Hematopoietic multipotent progenitor cell treated with erythropoietin and hydrocortisone succinate and interleukin-3 and kit ligand, for 4 days (in vitro differentiated cells): ENCODE measurements at regions not wholly inside any gene's neighbourhood (a gene's known extent, or its start where the extent isn't known, plus 50 kb on each side); places are given as distances from the start of the nearest gene placed in this dataset.
"Not testable (repeated sequence)": the region's sequence is repeated elsewhere in the genome, so short reads cannot be mapped to it uniquely, and the experiment has no call there.

Experiments
- DNase-seq: peaks from one replicate; pipeline ENCODE4 v3.0.0-alpha.2; 2015

- DNase-seq: no peak
Observed at GRCh38 chr6:21773576-21773968, 180.0 kb downstream of the SOX4 start.

- DNase-seq: no peak
Observed at GRCh38 chr6:21777846-21778245, 184.3 kb downstream of the SOX4 start.

GRCh38 chr6:21780141-21780540 lies 186.6 kb downstream of the SOX4 start:
- no peak for DNase-seq

- no peak for DNase-seq
Observed at GRCh38 chr6:21780679-21781078, 187.1 kb downstream of the SOX4 start.

- no peak for DNase-seq
Observed at GRCh38 chr6:21781128-21781527, 187.6 kb downstream of the SOX4 start.

GRCh38 chr6:21785164-21785563 lies 191.6 kb downstream of the SOX4 start:
- DNase-seq: no peak

GRCh38 chr6:21791056-21791455 lies 197.5 kb downstream of the SOX4 start:
- no peak for DNase-seq

GRCh38 chr6:21791581-21791980 lies 198.0 kb downstream of the SOX4 start:
- peak; percentile 90 for DNase-seq

GRCh38 chr6:21792177-21792576 lies 198.6 kb downstream of the SOX4 start:
- no peak for DNase-seq

GRCh38 chr6:21796979-21797378 lies 203.4 kb downstream of the SOX4 start:
- DNase-seq: not testable (repeated sequence)

GRCh38 chr6:21798468-21798867 lies 204.9 kb downstream of the SOX4 start:
- no peak for DNase-seq

- DNase-seq: no peak
Observed at GRCh38 chr6:21800330-21800729, 206.8 kb downstream of the SOX4 start.

GRCh38 chr6:21800948-21801438 lies 207.4 kb downstream of the SOX4 start:
- no peak for DNase-seq

- DNase-seq: no peak
Observed at GRCh38 chr6:21801446-21802174, 208.1 kb downstream of the SOX4 start.

GRCh38 chr6:21802175-21802822 lies 208.7 kb downstream of the SOX4 start:
- no peak for DNase-seq

- no peak for DNase-seq
Observed at GRCh38 chr6:21804941-21805610, 211.5 kb downstream of the SOX4 start.

- DNase-seq: no peak
Observed at GRCh38 chr6:21807299-21808044, 213.9 kb downstream of the SOX4 start.

- DNase-seq: no peak
Observed at GRCh38 chr6:21808045-21808470, 214.5 kb downstream of the SOX4 start.

- DNase-seq: no peak
Observed at GRCh38 chr6:21808551-21809242, 215.1 kb downstream of the SOX4 start.

GRCh38 chr6:21811484-21811883 lies 217.9 kb downstream of the SOX4 start:
- DNase-seq: no peak

GRCh38 chr6:21816231-21816630 lies 222.7 kb downstream of the SOX4 start:
- DNase-seq: no peak

GRCh38 chr6:21820442-21820841 lies 226.9 kb downstream of the SOX4 start:
- no peak for DNase-seq

GRCh38 chr6:21823371-21823770 lies 229.8 kb downstream of the SOX4 start:
- peak; percentile 32 for DNase-seq
